GM12878 (cell line): ENCODE measurements at regions not wholly inside any gene's neighbourhood (a gene's known extent, or its start where the extent isn't known, plus 50 kb on each side); places are given as distances from the start of the nearest gene placed in this dataset.

Experiments used
- ATAC-seq: fragments of 200-7000 bp; cut with Tn5 transposase; 3 replicates; pipeline ENCODE4 v1.9.1; 2020; ENCODE audit warnings: mild to moderate bottlenecking, moderate library complexity
- BruUV-seq: library from RNA; stranded (reverse); fragments of 400-500 nt; replicated peaks from 2 replicates; lab custom pipeline; 2021; lab: Mats Ljungman, UMichigan
- CTCF ChIA-PET: fragments of 300-600 bp; sonication (Branson Sonifier 250); formaldehyde crosslinking; extraction: SDS; loops from one replicate; lab custom pipeline; 2021; ENCODE audit warnings: inconsistent platforms; lab: Yijun Ruan, JAX
- POLR2A ChIA-PET: fragments of 350-600 bp; formaldehyde crosslinking; extraction: SDS; loops from one replicate; lab custom pipeline; 2021; ENCODE audit warnings: inconsistent platforms; lab: Charles Lee
- RAD21 ChIA-PET: fragments of 300-600 bp; sonication (Branson Sonifier 250); formaldehyde crosslinking; loops from one replicate; lab custom pipeline; 2023; ENCODE audit warnings: antibody characterized with exemption; ENCODE audit not compliant: unreplicated experiment; lab: Charles Lee
- SMC1A ChIA-PET: fragments of 300-600 bp; sonication (Branson Sonifier 250); formaldehyde crosslinking; loops from one replicate; lab custom pipeline; 2023; ENCODE audit not compliant: unreplicated experiment, uncharacterized antibody; lab: Charles Lee
- DNase-seq: peaks from one replicate; pipeline ENCODE4 v3.0.0-alpha.2; 2011; ENCODE audit warnings: low read depth, low spot score
- FAIRE-seq: peaks from 3 replicates; lab custom pipeline; 2011; peaks lifted over from hg19 to GRCh38; lab: Jason Lieb, UNC
- H2AFZ ChIP-seq: 2 replicates; pipeline ENCODE4 v1.6.0; 2011; ENCODE audit warnings: low read depth, low read length, control low read depth; ENCODE audit not compliant: control insufficient read depth
- H3K27ac ChIP-seq: 2 replicates; pipeline ENCODE4 v1.5.1; 2011; ENCODE audit warnings: control low read depth; ENCODE audit not compliant: control insufficient read depth, insufficient read depth
- H3K27me3 ChIP-seq, 2 experiments: replicated peaks in 1 of 2; 2 replicates each; pipeline versions ENCODE4 v1.6.0 to v1.6.1; 2011; ENCODE audit warnings: low read length in 1 of 2; ENCODE audit not compliant: control insufficient read depth in 2 of 2, insufficient read depth in 2 of 2
- H3K36me3 ChIP-seq, 2 experiments: 2 replicates each; pipeline ENCODE4 v1.5.1; 2011; ENCODE audit warnings: low read length in 1 of 2; ENCODE audit not compliant: control insufficient read depth in 2 of 2, insufficient read depth in 2 of 2
- H3K4me1 ChIP-seq: 2 replicates; pipeline ENCODE4 v1.6.1; 2011; ENCODE audit warnings: mild to moderate bottlenecking, low read length, moderate library complexity, mixed read lengths; ENCODE audit not compliant: control insufficient read depth, insufficient read depth
- H3K4me2 ChIP-seq: 2 replicates; pipeline ENCODE4 v1.6.0; 2011; ENCODE audit warnings: control low read depth; ENCODE audit not compliant: control insufficient read depth, insufficient read depth
- H3K4me3 ChIP-seq: fragments of 200-600 bp; sonication (generic); 2 replicates; pipeline ENCODE4 v1.5.1; 2016
- H3K79me2 ChIP-seq: 2 replicates; pipeline ENCODE4 v1.6.0; 2011; ENCODE audit warnings: low read length; ENCODE audit not compliant: control insufficient read depth, insufficient read depth
- H3K9ac ChIP-seq: 2 replicates; pipeline ENCODE4 v1.8.0; 2011; ENCODE audit warnings: low read length, control low read depth, mixed read lengths; ENCODE audit not compliant: control insufficient read depth, insufficient read depth
- H3K9me3 ChIP-seq: replicated peaks from 3 replicates; pipeline ENCODE4 v1.5.1; 2011; ENCODE audit warnings: mild to moderate bottlenecking, low read length; ENCODE audit not compliant: control insufficient read depth, insufficient read depth
- H4K20me1 ChIP-seq: 2 replicates; pipeline ENCODE4 v1.6.0; 2011; ENCODE audit not compliant: control insufficient read depth, insufficient read depth
- IKZF1 ChIP-seq: fragments of 450-650 bp; conservative IDR thresholded peaks from 2 replicates; pipeline ENCODE4 v1.6.1; 2017; ENCODE audit warnings: antibody characterized with exemption, mild to moderate bottlenecking
- KAT2A ChIP-seq: conservative IDR thresholded peaks from 2 replicates; pipeline ENCODE4 v1.6.1; 2011; ENCODE audit warnings: low read depth, low read length; ENCODE audit not compliant: control insufficient read depth
- MTA3 ChIP-seq: IDR thresholded peaks from 2 replicates; pipeline ENCODE4 v1.6.1; 2012; ENCODE audit warnings: low read length, inconsistent platforms, borderline replicate concordance
- POLR2A ChIP-seq: IDR thresholded peaks from 2 replicates; pipeline ENCODE4 v1.6.1; 2011; ENCODE audit warnings: low read depth, mild to moderate bottlenecking, low read length
- TBL1XR1 ChIP-seq: IDR thresholded peaks from 2 replicates; pipeline ENCODE4 v1.6.1; 2012; ENCODE audit warnings: low read depth, low read length, improper control_type of control experiment
- ZZZ3 ChIP-seq: IDR thresholded peaks from 2 replicates; pipeline ENCODE4 v1.6.1; 2011; ENCODE audit warnings: low read depth; ENCODE audit not compliant: control insufficient read depth, insufficient read length
- WGBS: methylation state at CpG from one replicate; pipeline ENCODE4 v1.1.6; 2016; ENCODE audit warnings: low lambda C conversion rate; ENCODE audit not compliant: insufficient replicate concordance, insufficient coverage; ENCODE audit errors: missing lambda C conversion rate; 5-methylcytosine and 5-hydroxymethylcytosine counted together
- in situ Hi-C: fragments of 300-500 bp; cut with MboI; formaldehyde crosslinking; loops from 9 replicates; pipeline ENCODE4 v1.14.3; 2018; ENCODE audit warnings: mixed read lengths
- intact Hi-C: fragments of 100-400 bp; cut with micrococcal nuclease; formaldehyde crosslinking; loops from one replicate; pipeline ENCODE4 v1.14.2; 2022; ENCODE audit not compliant: unreplicated experiment
- TF ChIP-seq, protein P1 (sequence below): fragments of 450-650 bp; IDR thresholded peaks from 2 replicates; pipeline ENCODE4 v1.6.1; 2017; ENCODE audit warnings: low read depth, mild to moderate bottlenecking, moderate library complexity

DNA sequence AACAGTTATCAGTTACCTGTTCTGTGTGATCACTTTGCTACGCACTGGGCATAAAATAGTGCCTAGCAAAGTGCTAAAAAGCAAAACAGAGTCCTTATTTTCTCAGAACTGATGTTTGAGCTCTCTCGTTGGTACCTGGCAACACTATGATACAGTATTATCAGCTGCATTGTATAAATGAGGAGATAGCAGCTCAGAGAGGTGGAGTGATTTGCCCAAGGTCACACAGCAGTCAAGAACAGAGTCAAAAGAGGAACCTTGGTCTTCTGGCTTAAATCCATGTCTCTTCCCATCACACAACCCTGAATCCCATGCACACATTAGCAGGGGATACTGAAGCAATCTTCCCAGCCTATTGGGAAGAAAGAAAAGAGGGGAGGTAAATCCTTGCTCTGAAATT lies 580.5 kb downstream of the SOX6 start:
- ChIA-PET CTCF (no interaction called here), RAD21 (no interaction called here), POLR2A (no interaction called here), SMC1A (no interaction called here)
- ATAC-seq: no peak
- H2AFZ ChIP-seq: no peak overlapping the region
- H3K36me3 ChIP-seq: no peaks in the 10 kb centered on the region
- no peak overlapping the region for H3K9ac ChIP-seq
- H3K27me3 ChIP-seq: no peaks in the 10 kb centered on the region; a peak in 1 of 4 replicates
- in situ Hi-C loops (no loop called here), intact Hi-C loops (loop anchor here (10.0 kb wide), 1 partner anchor 451 kb away; no protein-coding TSS in a partner anchor)
- H3K79me2 ChIP-seq: no peaks in the 10 kb centered on the region
- no peaks in the 10 kb centered on the region for H3K4me1 ChIP-seq
- 0% methylated on average over 2 of the region's 2 CpGs for WGBS
- H3K4me2 ChIP-seq: no peak overlapping the region
- H3K4me3 ChIP-seq: no peak overlapping the region
- TF ChIP-seq, protein P1, sequence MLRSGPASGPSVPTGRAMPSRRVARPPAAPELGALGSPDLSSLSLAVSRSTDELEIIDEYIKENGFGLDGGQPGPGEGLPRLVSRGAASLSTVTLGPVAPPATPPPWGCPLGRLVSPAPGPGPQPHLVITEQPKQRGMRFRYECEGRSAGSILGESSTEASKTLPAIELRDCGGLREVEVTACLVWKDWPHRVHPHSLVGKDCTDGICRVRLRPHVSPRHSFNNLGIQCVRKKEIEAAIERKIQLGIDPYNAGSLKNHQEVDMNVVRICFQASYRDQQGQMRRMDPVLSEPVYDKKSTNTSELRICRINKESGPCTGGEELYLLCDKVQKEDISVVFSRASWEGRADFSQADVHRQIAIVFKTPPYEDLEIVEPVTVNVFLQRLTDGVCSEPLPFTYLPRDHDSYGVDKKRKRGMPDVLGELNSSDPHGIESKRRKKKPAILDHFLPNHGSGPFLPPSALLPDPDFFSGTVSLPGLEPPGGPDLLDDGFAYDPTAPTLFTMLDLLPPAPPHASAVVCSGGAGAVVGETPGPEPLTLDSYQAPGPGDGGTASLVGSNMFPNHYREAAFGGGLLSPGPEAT: no peak
- H3K27ac ChIP-seq: no peak overlapping the region
- no peaks in the 10 kb centered on the region for H3K9me3 ChIP-seq
- FAIRE-seq: no peak
- DNase-seq: no peak
- no peaks in the 10 kb centered on the region for H4K20me1 ChIP-seq
- no TSS peak for BruUV-seq

DNA sequence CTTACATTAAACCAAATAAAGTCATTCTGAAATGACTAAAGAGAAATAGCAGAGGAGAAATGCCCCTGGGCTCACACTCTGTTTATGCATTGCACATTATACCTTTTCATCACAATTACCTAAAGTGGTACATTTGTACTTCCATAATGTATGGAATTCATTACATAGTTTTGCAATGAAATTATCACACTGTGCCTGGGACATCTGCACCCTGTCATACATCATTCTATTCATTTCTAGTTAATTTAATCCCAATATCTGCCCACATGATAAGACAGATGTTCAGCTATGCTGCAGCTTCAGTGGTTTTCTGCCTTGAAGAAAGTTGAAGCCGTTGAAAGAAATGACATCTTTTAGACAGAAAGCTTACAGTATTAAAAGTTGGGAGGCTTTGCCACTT lies 580.0 kb downstream of the SOX6 start:
- ATAC-seq (no peak), FAIRE-seq (no peak), DNase-seq (no peak)
- in situ Hi-C loops: no loop called here
- ChIA-PET RAD21 (no interaction called here), CTCF (no interaction called here), SMC1A (interaction anchor here (0.6 kb wide), 1 partner anchor 127 kb away, joined by 3 read pairs; no protein-coding TSS in a partner anchor), POLR2A (no interaction called here)
- intact Hi-C loops: loop anchor here (10.0 kb wide), 1 partner anchor 452 kb away; no protein-coding TSS in a partner anchor
- no TSS peak for BruUV-seq
- Histone ChIP-seq H3K4me1 (no peaks in the 10 kb centered on the region), H4K20me1 (no peaks in the 10 kb centered on the region), H2AFZ (no peak overlapping the region), H3K79me2 (no peaks in the 10 kb centered on the region), H3K9me3 (no peaks in the 10 kb centered on the region), H3K27me3 (no peaks in the 10 kb centered on the region; a peak in 1 of 4 replicates), H3K36me3 (no peaks in the 10 kb centered on the region), H3K27ac (no peak overlapping the region), H3K4me2 (no peak overlapping the region), H3K9ac (no peak overlapping the region), H3K4me3 (no peak overlapping the region)
- WGBS: 0% methylated on average over 1 of the region's 1 CpG
- TF ChIP-seq ZZZ3 (no peak), MTA3 (no peak), TBL1XR1 (no peak), IKZF1 (no peak), KAT2A (no peak), POLR2A (no peak)
